GM12872 (cell line): ENCODE measurements at regions not wholly inside any gene's neighbourhood (a gene's known extent, or its start where the extent isn't known, plus 50 kb on each side); places are given as distances from the start of the nearest gene placed in this dataset.

ENCODE experiments used
- CTCF ChIP-seq: IDR thresholded peaks from 3 replicates; pipeline ENCODE4 v1.5.1; 2011; ENCODE audit warnings: low read depth, mild to moderate bottlenecking, low read length, moderate library complexity; ENCODE audit not compliant: insufficient read depth

DNA sequence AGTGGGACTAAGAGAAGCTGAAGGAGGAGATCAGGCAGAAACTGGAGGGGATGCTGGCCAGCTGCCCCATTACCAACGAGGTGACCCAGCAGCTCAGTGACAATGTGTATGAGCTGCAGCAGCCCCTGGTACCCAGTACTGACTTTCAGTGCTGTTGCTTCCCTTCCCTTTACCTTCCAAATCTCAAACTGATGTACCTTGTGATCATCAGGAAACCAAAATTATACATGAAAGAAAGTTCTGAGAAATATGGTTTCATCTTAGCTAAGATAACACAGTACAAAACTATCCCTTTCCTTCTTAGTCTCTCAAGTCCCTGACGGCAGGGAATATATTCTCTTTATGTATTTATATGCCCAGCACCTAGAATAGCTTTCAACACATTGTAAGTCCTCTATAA lies 52.3 kb upstream of the CERS6 start:
- no peak for TF ChIP-seq CTCF

DNA sequence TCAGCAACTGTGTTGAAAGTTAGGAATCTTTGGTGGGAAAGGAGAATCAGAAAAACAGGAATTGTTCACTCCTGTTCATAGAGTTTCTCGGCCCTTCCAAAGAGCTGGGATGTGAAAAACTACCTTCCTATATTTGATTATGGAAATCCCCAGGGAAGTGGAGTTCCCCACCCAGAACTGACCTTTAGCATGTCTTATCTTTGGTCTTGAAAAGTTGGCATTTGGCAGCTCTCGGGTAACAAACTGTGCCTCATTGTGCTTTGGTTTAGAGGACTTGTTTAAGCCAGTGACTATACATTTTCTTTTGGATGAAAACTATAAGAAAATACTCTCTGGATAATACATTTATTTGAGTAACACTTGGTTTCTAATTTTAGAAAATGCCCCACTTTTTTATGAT lies 51.3 kb upstream of the CERS6 start:
- TF ChIP-seq CTCF: no peak
